Panc1 (cell line): ENCODE measurements at regions not wholly inside any gene's neighbourhood (a gene's known extent, or its start where the extent isn't known, plus 50 kb on each side); places are given as distances from the start of the nearest gene placed in this dataset.

ENCODE experiments used
- POLR2AphosphoS5 ChIP-seq: IDR thresholded peaks from 2 replicates; pipeline ENCODE4 v1.6.1; 2012; ENCODE audit warnings: mild to moderate bottlenecking, low read depth, low read length, moderate library complexity
- TCF7L2 ChIP-seq: IDR thresholded peaks from 2 replicates; pipeline ENCODE4 v1.6.1; 2011; ENCODE audit warnings: mild to moderate bottlenecking, low read depth, low read length, inconsistent platforms
- TF ChIP-seq, protein P1 (sequence below): fragments of 450-650 bp; IDR thresholded peaks from 2 replicates; pipeline ENCODE4 v1.5.1; 2017; ENCODE audit warnings: mild to moderate bottlenecking
- TF ChIP-seq, protein P2 (sequence below), 2 experiments: IDR thresholded peaks; 2 replicates each; pipeline ENCODE4 v1.6.1; 2011 to 2012; ENCODE audit warnings: low read depth in 2 of 2, control low read depth in 1 of 2, low read length in 1 of 2, mild to moderate bottlenecking in 1 of 2, moderate library complexity in 1 of 2; ENCODE audit not compliant: insufficient read depth in 1 of 2

DNA sequence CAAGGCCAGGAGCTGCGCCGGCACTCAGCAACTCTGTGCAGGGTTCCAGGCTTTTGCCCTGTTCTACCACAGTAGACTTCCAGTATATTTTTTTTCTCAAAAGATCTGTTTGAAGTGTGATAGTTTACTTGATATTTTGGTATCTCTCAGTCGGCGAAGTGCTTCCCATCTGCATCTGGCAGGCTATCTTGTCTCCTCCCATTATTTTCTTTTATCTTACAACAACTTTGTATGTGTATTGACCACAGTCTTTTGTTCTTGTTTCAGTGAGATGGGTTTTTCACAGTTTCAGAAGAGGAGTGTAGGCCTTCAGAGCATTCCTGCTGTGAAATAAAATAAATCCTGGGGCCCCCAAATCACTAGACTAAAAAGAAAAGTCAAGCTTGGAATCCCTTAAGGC lies 292.9 kb downstream of the PTGER3 start:
- TF ChIP-seq, protein P1, sequence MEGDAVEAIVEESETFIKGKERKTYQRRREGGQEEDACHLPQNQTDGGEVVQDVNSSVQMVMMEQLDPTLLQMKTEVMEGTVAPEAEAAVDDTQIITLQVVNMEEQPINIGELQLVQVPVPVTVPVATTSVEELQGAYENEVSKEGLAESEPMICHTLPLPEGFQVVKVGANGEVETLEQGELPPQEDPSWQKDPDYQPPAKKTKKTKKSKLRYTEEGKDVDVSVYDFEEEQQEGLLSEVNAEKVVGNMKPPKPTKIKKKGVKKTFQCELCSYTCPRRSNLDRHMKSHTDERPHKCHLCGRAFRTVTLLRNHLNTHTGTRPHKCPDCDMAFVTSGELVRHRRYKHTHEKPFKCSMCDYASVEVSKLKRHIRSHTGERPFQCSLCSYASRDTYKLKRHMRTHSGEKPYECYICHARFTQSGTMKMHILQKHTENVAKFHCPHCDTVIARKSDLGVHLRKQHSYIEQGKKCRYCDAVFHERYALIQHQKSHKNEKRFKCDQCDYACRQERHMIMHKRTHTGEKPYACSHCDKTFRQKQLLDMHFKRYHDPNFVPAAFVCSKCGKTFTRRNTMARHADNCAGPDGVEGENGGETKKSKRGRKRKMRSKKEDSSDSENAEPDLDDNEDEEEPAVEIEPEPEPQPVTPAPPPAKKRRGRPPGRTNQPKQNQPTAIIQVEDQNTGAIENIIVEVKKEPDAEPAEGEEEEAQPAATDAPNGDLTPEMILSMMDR: no peak
- TF ChIP-seq POLR2AphosphoS5 (no peak), TCF7L2 (no peak)
- TF ChIP-seq, protein P2, sequence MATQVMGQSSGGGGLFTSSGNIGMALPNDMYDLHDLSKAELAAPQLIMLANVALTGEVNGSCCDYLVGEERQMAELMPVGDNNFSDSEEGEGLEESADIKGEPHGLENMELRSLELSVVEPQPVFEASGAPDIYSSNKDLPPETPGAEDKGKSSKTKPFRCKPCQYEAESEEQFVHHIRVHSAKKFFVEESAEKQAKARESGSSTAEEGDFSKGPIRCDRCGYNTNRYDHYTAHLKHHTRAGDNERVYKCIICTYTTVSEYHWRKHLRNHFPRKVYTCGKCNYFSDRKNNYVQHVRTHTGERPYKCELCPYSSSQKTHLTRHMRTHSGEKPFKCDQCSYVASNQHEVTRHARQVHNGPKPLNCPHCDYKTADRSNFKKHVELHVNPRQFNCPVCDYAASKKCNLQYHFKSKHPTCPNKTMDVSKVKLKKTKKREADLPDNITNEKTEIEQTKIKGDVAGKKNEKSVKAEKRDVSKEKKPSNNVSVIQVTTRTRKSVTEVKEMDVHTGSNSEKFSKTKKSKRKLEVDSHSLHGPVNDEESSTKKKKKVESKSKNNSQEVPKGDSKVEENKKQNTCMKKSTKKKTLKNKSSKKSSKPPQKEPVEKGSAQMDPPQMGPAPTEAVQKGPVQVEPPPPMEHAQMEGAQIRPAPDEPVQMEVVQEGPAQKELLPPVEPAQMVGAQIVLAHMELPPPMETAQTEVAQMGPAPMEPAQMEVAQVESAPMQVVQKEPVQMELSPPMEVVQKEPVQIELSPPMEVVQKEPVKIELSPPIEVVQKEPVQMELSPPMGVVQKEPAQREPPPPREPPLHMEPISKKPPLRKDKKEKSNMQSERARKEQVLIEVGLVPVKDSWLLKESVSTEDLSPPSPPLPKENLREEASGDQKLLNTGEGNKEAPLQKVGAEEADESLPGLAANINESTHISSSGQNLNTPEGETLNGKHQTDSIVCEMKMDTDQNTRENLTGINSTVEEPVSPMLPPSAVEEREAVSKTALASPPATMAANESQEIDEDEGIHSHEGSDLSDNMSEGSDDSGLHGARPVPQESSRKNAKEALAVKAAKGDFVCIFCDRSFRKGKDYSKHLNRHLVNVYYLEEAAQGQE (IDR thresholded peaks at IDR 0.05; ENCODE audit: insufficient read depth in 1 of 2, low read depth in 2 of 2, low read length in 1 of 2): no peak
